Immature natural killer cell (primary cell): ENCODE measurements at regions not wholly inside any gene's neighbourhood (a gene's known extent, or its start where the extent isn't known, plus 50 kb on each side); places are given as distances from the start of the nearest gene placed in this dataset.
"Not testable (repeated sequence)": the region's sequence is repeated elsewhere in the genome, so short reads cannot be mapped to it uniquely, and the experiment has no call there.

Source experiments
- DNase-seq, 3 donors: peaks; one replicate each; pipeline ENCODE4 v3.0.0; 2022; ENCODE audit warnings: mixed read lengths in 1 of 3
- H3K27ac Mint-ChIP-seq, 6 donors: one replicate each; pipeline ENCODE4 v1.8.0; 2020; ENCODE audit warnings: mixed read lengths in 6 of 6, mild to moderate bottlenecking in 5 of 6, inconsistent platforms in 4 of 6, moderate library complexity in 3 of 6
- H3K27me3 Mint-ChIP-seq, 3 donors: one replicate each; pipeline ENCODE4 v1.8.0; 2020 to 2021; ENCODE audit warnings: low read depth in 3 of 3, mild to moderate bottlenecking in 3 of 3, mixed read lengths in 3 of 3, moderate library complexity in 3 of 3, inconsistent platforms in 1 of 3
- H3K36me3 Mint-ChIP-seq, 3 donors: one replicate each; pipeline ENCODE4 v1.8.0; 2020; ENCODE audit warnings: mixed read lengths in 3 of 3, inconsistent platforms in 2 of 3, mild to moderate bottlenecking in 2 of 3
- H3K4me1 Mint-ChIP-seq, 2 donors: one replicate each; pipeline ENCODE4 v1.8.0; 2020; ENCODE audit warnings: inconsistent platforms in 2 of 2, mild to moderate bottlenecking in 2 of 2, mixed read lengths in 2 of 2, moderate library complexity in 1 of 2
- H3K4me3 Mint-ChIP-seq, 5 donors: one replicate each; pipeline ENCODE4 v1.8.0; 2020; ENCODE audit warnings: mild to moderate bottlenecking in 5 of 5, mixed read lengths in 5 of 5, inconsistent platforms in 3 of 5, moderate library complexity in 3 of 5
- H3K9me3 Mint-ChIP-seq, 6 donors: one replicate each; pipeline ENCODE4 v1.8.0; 2020; ENCODE audit warnings: mild to moderate bottlenecking in 6 of 6, mixed read lengths in 6 of 6, inconsistent platforms in 4 of 6, moderate library complexity in 3 of 6

DNA sequence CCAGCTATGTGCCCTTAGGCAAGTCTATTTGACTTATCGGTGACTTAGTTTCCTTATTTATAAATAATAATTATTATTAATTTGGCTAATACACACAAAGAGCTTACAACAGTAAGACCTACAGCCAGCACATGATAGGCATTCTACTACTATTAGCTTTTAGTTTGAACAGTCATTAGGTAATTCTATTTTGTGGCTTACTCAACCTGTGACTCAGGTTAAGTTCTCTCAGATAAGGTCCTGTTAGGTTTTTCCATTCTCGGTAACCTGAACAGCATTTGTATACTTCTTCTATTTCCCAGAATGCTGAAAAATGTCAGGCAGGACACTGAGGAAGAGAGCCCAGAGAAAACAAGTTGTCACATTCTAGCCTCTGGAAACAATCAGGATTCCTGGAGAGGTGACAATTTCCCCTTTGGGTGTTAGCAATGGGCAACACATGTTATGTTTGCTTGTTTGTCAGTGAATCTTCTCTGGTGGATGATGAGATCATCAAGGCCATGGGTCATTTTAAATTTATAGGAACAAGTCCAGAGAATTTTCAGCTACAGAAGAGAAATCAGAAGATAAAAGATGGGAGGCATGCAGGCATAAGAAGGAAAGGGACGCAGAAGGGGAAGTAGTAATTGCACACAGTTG, 2144.7 kb downstream of the PCDH7 start:
- Mint-ChIP-seq H3K9me3 (peaks cover 13 to 22% (median 15%) of the 10 kb centered on the region in 6 donors), H3K36me3 (no peaks in the 10 kb centered on the region), H3K27me3 (no peaks in the 10 kb centered on the region), H3K4me1 (no peaks in the 10 kb centered on the region), H3K4me3 (no peak overlapping the region), H3K27ac (no peak overlapping the region)
- DNase-seq = no peak

DNA sequence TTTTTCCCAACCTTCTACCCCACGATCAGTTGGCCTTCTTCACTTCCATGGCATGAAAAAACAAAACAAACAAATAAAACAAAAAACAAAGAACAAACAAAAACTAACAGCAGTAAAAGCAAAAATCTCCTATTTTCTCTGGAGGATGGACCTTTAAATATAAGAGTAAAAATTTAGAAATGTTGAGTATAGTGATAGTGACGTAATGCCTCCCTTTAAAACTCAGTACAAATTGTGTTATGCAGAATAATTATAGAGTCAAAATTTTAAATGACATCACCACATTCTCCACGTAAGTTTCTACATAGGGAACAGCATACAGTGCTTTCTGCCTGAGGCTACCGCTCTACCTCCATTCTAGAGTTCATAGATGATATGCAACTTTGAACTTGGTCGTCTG, 2156.4 kb downstream of the PCDH7 start:
- Mint-ChIP-seq H3K9me3 (peaks cover 3 to 65% (median 21%) of the 10 kb centered on the region in 6 donors), H3K4me1 (no peaks in the 10 kb centered on the region), H3K27me3 (peaks cover 0 to 2% (median 2%) of the 10 kb centered on the region in 3 donors), H3K27ac (no peak overlapping the region), H3K4me3 (no peak overlapping the region), H3K36me3 (no peaks in the 10 kb centered on the region)
- DNase-seq = no peak

GRCh38 chr4:32879913-32880312, 2159.7 kb downstream of the PCDH7 start:
- Mint-ChIP-seq H3K27me3 (peaks cover 0 to 2% (median under 1%) of the 10 kb centered on the region in 3 donors), H3K4me1 (no peaks in the 10 kb centered on the region)
- no peak for DNase-seq

GRCh38 chr4:32884198-32884597, 2164.0 kb downstream of the PCDH7 start:
- Mint-ChIP-seq H3K27me3 (no peaks in the 10 kb centered on the region), H3K36me3 (no peaks in the 10 kb centered on the region), H3K9me3 (peaks cover 0 to 33% (median 19%) of the 10 kb centered on the region in 6 donors), H3K4me1 (no peaks in the 10 kb centered on the region), H3K27ac (no peak overlapping the region), H3K4me3 (no peak overlapping the region)
- no peak for DNase-seq

More at GRCh38 chr4:32879913-32880312, 2159.7 kb downstream of the PCDH7 start:
- Mint-ChIP-seq H3K36me3 (no peaks in the 10 kb centered on the region), H3K9me3 (peaks cover 0 to 51% (median 19%) of the 10 kb centered on the region in 6 donors), H3K4me3 (no peak overlapping the region), H3K27ac (no peak overlapping the region)

DNA sequence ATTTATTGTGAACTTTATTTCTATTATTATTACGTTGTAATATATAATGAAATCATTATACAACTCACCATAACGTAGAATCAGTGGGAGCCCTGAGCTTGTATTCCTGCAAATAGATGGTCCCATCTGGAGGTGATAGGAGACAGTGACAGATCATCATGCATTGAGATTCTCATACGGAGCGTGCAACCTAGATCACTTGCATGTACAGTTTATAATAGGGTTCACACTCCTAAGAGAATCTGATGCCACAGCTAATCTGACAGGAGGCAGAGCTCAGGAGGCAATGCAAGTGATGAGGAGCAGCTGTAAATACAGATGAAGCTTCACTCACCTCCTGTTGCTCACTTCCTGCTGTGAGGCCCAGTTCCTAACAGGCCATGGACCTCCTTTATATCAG, 2170.2 kb downstream of the PCDH7 start:
- no peak overlapping the region for H3K27ac Mint-ChIP-seq
- no peak overlapping the region for H3K4me3 Mint-ChIP-seq

DNA sequence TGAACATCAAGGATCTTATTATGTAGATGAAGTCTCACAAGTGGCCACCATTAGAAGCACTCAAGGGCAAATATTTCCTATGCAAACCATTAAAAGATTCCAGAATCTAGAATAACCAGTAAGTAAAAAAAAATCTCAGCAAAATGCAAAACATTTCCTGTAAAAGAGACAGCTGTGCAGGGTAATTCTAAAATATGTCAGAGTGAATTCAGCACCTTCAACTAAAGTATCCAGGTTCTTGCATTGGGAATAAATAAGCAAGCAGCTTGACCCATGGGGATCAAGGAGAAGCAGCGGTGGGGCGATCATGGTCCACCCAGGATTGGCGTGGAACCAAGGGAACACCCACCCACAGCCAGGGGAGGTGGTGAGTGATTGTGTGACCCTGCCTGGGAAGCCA, 2188.9 kb downstream of the PCDH7 start:
- Mint-ChIP-seq H3K4me3 (no peak overlapping the region), H3K9me3 (peaks cover 15 to 68% (median 35%) of the 10 kb centered on the region in 6 donors), H3K27me3 (no peaks in the 10 kb centered on the region), H3K27ac (no peak overlapping the region), H3K4me1 (no peaks in the 10 kb centered on the region), H3K36me3 (peaks cover 0 to 4% (median 0%) of the 10 kb centered on the region in 3 donors)
- no peak for DNase-seq

More for the DNA sequence above, 2170.2 kb downstream of the PCDH7 start:
- DNase-seq = no peak
- Mint-ChIP-seq H3K27me3 (peaks cover 0 to 2% (median 0%) of the 10 kb centered on the region in 3 donors), H3K36me3 (no peaks in the 10 kb centered on the region), H3K9me3 (peaks cover 0 to 10% (median 6%) of the 10 kb centered on the region in 6 donors), H3K4me1 (no peaks in the 10 kb centered on the region)

DNA sequence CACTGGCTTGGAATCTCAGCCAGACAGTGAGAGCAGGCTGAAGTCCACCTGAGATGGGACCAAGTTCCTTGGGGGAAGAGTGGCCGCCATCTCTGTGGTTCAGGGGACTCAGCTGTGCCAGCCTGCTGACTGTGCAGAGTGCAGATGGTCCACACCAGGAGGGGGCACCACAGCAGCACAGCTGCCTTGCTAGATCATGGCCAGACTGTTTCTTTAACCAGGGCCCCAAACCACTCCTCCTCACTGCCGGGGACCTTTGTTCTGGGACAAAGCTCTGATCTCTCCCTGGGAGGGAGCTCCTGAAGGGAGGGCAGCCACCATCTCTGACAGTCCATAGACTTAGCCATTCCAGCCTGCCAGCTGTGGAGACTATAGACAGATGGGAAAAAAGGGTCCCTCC, 2189.6 kb downstream of the PCDH7 start:
- peaks cover 15 to 63% (median 34%) of the 10 kb centered on the region in 6 donors for H3K9me3 Mint-ChIP-seq
- DNase-seq = no peak
- no peaks in the 10 kb centered on the region for H3K4me1 Mint-ChIP-seq
- H3K27me3 Mint-ChIP-seq = no peaks in the 10 kb centered on the region
- H3K4me3 Mint-ChIP-seq = no peak overlapping the region
- peaks cover 0 to 4% (median 0%) of the 10 kb centered on the region in 3 donors for H3K36me3 Mint-ChIP-seq
- H3K27ac Mint-ChIP-seq = no peak overlapping the region

GRCh38 chr4:32917586-32917985, 2197.4 kb downstream of the PCDH7 start:
- Mint-ChIP-seq H3K9me3 (peaks cover 10 to 38% (median 20%) of the 10 kb centered on the region in 6 donors), H3K4me1 (no peaks in the 10 kb centered on the region), H3K36me3 (no peaks in the 10 kb centered on the region), H3K27me3 (no peaks in the 10 kb centered on the region), H3K4me3 (no peak overlapping the region), H3K27ac (no peak overlapping the region)
- no peak for DNase-seq

GRCh38 chr4:32929796-32930699, 2209.9 kb downstream of the PCDH7 start:
- no peak overlapping the region for H3K4me3 Mint-ChIP-seq
- peaks cover 2 to 45% (median 22%) of the 10 kb centered on the region in 6 donors for H3K9me3 Mint-ChIP-seq
- H3K36me3 Mint-ChIP-seq = peaks cover 0 to 3% (median 0%) of the 10 kb centered on the region in 3 donors
- DNase-seq = no peak
- peaks cover 0 to under 1% (median 0%) of the 10 kb centered on the region in 3 donors for H3K27me3 Mint-ChIP-seq
- no peaks in the 10 kb centered on the region for H3K4me1 Mint-ChIP-seq
- no peak overlapping the region for H3K27ac Mint-ChIP-seq

DNA sequence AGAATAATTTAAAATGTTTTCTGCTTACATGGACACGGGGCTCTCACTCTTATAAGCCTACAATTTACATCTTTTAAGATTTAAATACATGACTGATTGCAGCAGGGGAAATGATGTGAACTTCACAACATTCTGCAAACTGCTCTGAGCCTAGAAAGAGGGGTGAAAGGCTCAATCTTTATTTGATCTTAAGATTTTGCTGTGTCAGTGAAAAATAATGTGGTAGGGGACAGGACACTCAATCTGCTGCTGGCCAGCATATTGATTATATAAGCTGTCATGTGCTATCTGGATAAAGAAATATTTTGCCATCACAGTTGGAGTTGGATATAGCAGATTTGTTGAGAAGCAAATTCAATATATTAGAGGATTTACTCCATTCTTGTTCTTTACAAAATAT, 2210.5 kb downstream of the PCDH7 start:
- no peaks in the 10 kb centered on the region for H3K27me3 Mint-ChIP-seq
- H3K27ac Mint-ChIP-seq = no peak overlapping the region
- no peak overlapping the region for H3K4me3 Mint-ChIP-seq
- peaks cover 2 to 42% (median 20%) of the 10 kb centered on the region in 6 donors for H3K9me3 Mint-ChIP-seq
- H3K4me1 Mint-ChIP-seq = no peaks in the 10 kb centered on the region
- DNase-seq = no peak
- peaks cover 0 to 3% (median 0%) of the 10 kb centered on the region in 3 donors for H3K36me3 Mint-ChIP-seq

DNA sequence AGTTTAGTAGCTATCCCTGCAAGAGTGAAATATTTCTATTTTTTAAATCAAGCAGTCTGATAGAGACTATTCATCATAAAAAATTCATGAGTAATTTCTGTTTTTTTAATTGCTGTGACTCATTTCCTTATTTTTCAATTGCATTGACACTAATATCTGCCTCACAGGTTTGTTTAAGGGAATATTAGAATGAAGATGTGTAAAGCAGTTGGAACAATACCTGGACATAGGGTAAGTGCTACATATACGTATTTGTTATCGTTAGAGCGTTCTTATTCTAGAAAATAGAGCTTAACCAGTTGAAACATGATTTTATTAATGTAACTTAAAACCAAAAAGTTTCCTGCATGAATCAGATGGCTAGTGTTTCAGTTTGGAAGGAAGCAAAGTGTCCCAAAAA, 2211.3 kb downstream of the PCDH7 start:
- Mint-ChIP-seq H3K36me3 (peaks cover 0 to 3% (median 0%) of the 10 kb centered on the region in 3 donors), H3K27me3 (no peaks in the 10 kb centered on the region), H3K9me3 (peaks cover 2 to 37% (median 16%) of the 10 kb centered on the region in 6 donors), H3K4me1 (no peaks in the 10 kb centered on the region), H3K27ac (no peak overlapping the region), H3K4me3 (no peak overlapping the region)
- DNase-seq = no peak

DNA sequence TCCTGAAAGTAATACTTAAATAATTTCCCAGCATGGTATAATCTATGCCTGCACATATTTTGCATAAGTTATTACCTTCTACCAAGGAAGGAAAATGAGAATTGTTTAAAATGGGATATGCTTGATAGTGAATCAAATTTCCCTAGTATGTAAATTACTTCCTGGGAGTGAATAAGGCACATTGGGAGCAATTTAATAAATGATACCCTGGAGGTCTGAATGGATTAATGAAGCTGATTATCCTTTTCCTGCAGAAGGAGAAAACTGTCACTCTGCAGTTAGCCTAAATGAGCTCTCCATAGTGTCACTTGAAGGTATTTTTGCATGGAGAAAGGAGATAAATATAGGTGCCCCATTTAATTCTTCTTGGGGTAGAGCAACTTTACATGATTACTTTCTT, 2212.0 kb downstream of the PCDH7 start:
- no peak overlapping the region for H3K4me3 Mint-ChIP-seq
- peaks cover 0 to 3% (median 0%) of the 10 kb centered on the region in 3 donors for H3K36me3 Mint-ChIP-seq
- no peaks in the 10 kb centered on the region for H3K4me1 Mint-ChIP-seq
- H3K27ac Mint-ChIP-seq = no peak overlapping the region
- no peaks in the 10 kb centered on the region for H3K27me3 Mint-ChIP-seq
- peaks cover 2 to 37% (median 17%) of the 10 kb centered on the region in 6 donors for H3K9me3 Mint-ChIP-seq
- DNase-seq = no peak

- not testable (repeated sequence) for DNase-seq, H3K27ac Mint-ChIP-seq, H3K36me3 Mint-ChIP-seq, H3K4me3 Mint-ChIP-seq, H3K4me1 Mint-ChIP-seq, H3K27me3 Mint-ChIP-seq
- peaks cover 9 to 38% (median 24%) of the 10 kb centered on the region in 6 donors for H3K9me3 Mint-ChIP-seq
Observed at GRCh38 chr4:32939222-32939621, 2219.1 kb downstream of the PCDH7 start.

DNA sequence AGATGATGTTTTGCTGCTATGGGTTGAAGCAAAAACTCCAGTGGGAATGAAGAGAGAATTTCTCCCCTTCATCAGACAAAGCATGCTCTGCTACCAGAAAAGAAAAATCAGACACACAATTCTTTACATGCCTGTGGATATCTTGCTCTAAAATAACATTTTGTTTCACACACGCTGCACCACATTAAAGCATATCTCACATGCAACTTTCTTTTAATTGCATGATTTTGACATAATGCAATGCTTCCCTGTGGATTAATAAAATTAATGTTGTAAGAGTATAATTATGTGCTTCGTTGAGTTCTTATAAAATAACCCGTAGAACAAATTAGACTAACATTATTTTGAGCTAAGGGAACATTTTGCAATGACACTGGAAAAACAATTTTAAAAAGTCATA, 2230.7 kb downstream of the PCDH7 start:
- Mint-ChIP-seq H3K4me1 (no peaks in the 10 kb centered on the region), H3K36me3 (no peaks in the 10 kb centered on the region), H3K4me3 (no peak overlapping the region), H3K27ac (no peak overlapping the region), H3K9me3 (peaks cover 12 to 70% (median 31%) of the 10 kb centered on the region in 6 donors), H3K27me3 (peaks cover 0 to 2% (median 0%) of the 10 kb centered on the region in 3 donors)
- DNase-seq = no peak
